Gastroesophageal sphincter (tissue), 3 donors: ENCODE measurements at regions not wholly inside any gene's neighbourhood (a gene's known extent, or its start where the extent isn't known, plus 50 kb on each side); places are given as distances from the start of the nearest gene placed in this dataset.

Experiments
- EP300 ChIP-seq: sonication (generic); formaldehyde crosslinking; IDR thresholded peaks from one replicate; pipeline ENCODE4 v1.6.1; 2017; ENCODE audit warnings: antibody characterized with exemption, mild to moderate bottlenecking
- POLR2A ChIP-seq, 2 donors: fragments of 450-650 bp; IDR thresholded peaks; one replicate each; pipeline ENCODE4 v1.6.1; 2017; ENCODE audit warnings: antibody characterized with exemption in 2 of 2, mild to moderate bottlenecking in 2 of 2, moderate library complexity in 1 of 2
- POLR2AphosphoS5 ChIP-seq: sonication (generic); formaldehyde crosslinking; IDR thresholded peaks from one replicate; pipeline ENCODE4 v1.6.1; 2017; ENCODE audit warnings: antibody characterized with exemption
- TF ChIP-seq, protein P1 (sequence below), 4 experiments: fragments of 200-600 bp in 2 of 4; fragments of 450-650 bp in 2 of 4; sonication (generic) in 1 of 4; IDR thresholded peaks; one replicate each; pipeline ENCODE4 v1.5.1; 2017 to 2019; ENCODE audit warnings: antibody characterized with exemption in 4 of 4, mild to moderate bottlenecking in 2 of 4, moderate library complexity in 2 of 4

DNA sequence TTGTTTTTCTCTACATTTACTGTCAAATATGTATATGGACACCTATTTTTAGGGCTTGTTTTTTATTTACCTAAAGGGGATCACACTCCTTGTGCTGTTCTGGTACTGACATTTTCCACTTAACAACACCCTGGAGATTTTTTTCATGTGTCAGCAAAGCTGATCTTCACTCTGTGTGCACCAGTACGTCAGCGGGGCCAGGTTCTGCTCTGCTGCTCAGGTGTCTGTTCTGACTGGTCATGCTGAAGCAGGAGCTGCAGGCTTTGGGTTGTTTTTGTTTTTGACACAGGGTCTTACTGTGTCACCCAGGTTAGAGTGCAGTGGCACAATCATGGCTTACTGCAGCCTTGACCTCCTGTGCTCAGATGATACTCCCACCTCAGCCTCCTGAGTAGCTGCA is 81.9 kb upstream of the CCND2 start:
- TF ChIP-seq, protein P1, sequence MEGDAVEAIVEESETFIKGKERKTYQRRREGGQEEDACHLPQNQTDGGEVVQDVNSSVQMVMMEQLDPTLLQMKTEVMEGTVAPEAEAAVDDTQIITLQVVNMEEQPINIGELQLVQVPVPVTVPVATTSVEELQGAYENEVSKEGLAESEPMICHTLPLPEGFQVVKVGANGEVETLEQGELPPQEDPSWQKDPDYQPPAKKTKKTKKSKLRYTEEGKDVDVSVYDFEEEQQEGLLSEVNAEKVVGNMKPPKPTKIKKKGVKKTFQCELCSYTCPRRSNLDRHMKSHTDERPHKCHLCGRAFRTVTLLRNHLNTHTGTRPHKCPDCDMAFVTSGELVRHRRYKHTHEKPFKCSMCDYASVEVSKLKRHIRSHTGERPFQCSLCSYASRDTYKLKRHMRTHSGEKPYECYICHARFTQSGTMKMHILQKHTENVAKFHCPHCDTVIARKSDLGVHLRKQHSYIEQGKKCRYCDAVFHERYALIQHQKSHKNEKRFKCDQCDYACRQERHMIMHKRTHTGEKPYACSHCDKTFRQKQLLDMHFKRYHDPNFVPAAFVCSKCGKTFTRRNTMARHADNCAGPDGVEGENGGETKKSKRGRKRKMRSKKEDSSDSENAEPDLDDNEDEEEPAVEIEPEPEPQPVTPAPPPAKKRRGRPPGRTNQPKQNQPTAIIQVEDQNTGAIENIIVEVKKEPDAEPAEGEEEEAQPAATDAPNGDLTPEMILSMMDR (IDR thresholded peaks at IDR 0.05) = no peak
- no peak for TF ChIP-seq POLR2AphosphoS5
- no peak for TF ChIP-seq POLR2A (IDR thresholded peaks at IDR 0.05)
- no peak for TF ChIP-seq EP300
